Ascending aorta (tissue), 2 donors: ENCODE measurements at regions not wholly inside any gene's neighbourhood (a gene's known extent, or its start where the extent isn't known, plus 50 kb on each side); places are given as distances from the start of the nearest gene placed in this dataset.

Experiments
- DNase-seq, 2 donors: peaks; one replicate each; pipeline ENCODE4 v3.0.0-alpha.2; 2019; ENCODE audit warnings: low spot score in 2 of 2
- H3K27ac ChIP-seq, 2 donors: fragments of 200-600 bp; sonication (generic); one replicate each; pipeline ENCODE4 v1.5.1; 2016 to 2017; ENCODE audit warnings: mild to moderate bottlenecking in 1 of 2
- H3K27me3 ChIP-seq: fragments of 200-600 bp; sonication (generic); one replicate; pipeline ENCODE4 v1.5.1; 2017
- H3K36me3 ChIP-seq, 2 donors: fragments of 200-600 bp; sonication (generic); one replicate each; pipeline ENCODE4 v1.5.1; 2016
- H3K4me1 ChIP-seq, 2 donors: fragments of 200-600 bp; sonication (generic); one replicate each; pipeline ENCODE4 v1.5.1; 2016 to 2017; ENCODE audit warnings: mild to moderate bottlenecking in 1 of 2
- H3K4me3 ChIP-seq, 2 donors: fragments of 200-600 bp; sonication (generic); one replicate each; pipeline ENCODE4 v1.5.1; 2016 to 2017; ENCODE audit warnings: mild to moderate bottlenecking in 1 of 2
- H3K9me3 ChIP-seq, 2 donors: fragments of 200-600 bp; sonication (generic); one replicate each; pipeline ENCODE4 v1.5.1; 2016
- intact Hi-C: fragments of 100-400 bp; cut with DNase I; formaldehyde crosslinking; loops from one replicate; pipeline ENCODE4 v1.15.1; 2023
- TF ChIP-seq, protein P1 (sequence below), 3 experiments: fragments of 200-600 bp in 2 of 3; fragments of 450-650 bp in 1 of 3; sonication (generic) in 2 of 3; IDR thresholded peaks; one replicate each; pipeline ENCODE4 v1.5.1; 2016 to 2019; ENCODE audit warnings: antibody characterized with exemption in 3 of 3, mild to moderate bottlenecking in 1 of 3, moderate library complexity in 1 of 3

DNA sequence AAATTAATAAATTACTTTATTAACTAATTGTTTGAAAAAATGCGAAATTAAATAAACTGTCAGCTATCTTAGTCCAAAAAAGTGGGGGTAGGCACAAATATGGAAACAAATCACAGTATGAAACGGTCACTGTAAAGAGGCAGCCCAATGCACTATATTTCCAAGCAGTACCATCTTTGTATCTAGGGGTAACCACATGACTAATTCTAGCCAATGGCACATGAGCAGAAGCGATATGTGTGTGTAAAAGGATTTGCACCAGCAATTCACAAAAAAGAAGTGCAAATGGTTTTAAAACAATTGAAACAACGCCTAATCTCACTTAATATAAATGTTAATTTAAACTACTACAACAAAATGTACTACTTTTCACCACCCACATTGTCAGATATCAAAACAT is 129.5 kb upstream of the PRNP start:
- Histone ChIP-seq H3K4me1 (no peaks in the 10 kb centered on the region), H3K36me3 (no peaks in the 10 kb centered on the region), H3K27ac (no peak overlapping the region), H3K4me3 (no peak overlapping the region), H3K9me3 (peaks cover 0 to 8% of the 10 kb centered on the region in 2 donors), H3K27me3 (no peaks in the 10 kb centered on the region)
- intact Hi-C loops, result no loop called here
- TF ChIP-seq, protein P1, sequence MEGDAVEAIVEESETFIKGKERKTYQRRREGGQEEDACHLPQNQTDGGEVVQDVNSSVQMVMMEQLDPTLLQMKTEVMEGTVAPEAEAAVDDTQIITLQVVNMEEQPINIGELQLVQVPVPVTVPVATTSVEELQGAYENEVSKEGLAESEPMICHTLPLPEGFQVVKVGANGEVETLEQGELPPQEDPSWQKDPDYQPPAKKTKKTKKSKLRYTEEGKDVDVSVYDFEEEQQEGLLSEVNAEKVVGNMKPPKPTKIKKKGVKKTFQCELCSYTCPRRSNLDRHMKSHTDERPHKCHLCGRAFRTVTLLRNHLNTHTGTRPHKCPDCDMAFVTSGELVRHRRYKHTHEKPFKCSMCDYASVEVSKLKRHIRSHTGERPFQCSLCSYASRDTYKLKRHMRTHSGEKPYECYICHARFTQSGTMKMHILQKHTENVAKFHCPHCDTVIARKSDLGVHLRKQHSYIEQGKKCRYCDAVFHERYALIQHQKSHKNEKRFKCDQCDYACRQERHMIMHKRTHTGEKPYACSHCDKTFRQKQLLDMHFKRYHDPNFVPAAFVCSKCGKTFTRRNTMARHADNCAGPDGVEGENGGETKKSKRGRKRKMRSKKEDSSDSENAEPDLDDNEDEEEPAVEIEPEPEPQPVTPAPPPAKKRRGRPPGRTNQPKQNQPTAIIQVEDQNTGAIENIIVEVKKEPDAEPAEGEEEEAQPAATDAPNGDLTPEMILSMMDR (IDR thresholded peaks at IDR 0.05), result no peak
- no peak for DNase-seq

DNA sequence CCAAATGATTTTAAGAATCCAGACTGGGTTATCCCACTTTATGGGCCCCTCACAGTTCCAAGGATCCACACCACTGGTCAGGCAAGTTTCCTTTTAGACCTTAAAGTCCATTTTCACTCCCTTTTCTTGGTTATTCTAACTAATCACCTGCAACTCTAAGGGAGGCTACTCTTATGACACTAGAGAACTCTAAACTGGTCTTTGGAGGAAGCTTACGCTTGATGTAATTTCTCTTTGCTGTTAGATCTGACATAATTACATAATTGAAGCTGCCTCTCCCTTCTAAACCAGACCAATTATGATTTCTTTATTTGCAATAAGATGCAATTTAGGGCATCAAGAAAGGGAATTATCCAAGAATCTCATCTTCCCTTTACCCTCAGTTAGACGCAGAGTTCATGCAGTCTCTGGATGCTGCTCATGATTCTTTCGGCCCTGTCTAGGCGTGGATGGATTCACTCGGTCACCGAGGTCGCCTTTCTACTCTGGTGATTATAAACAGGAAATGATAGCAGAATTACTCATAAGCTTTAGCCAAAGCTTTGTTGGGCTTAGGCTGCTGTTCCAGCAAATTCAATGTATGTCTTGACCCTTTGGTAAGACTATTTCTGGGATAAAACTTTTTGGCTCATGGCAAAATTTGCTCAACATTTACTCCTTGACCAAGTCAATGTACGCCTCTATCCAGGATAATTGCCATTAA is 130.9 kb upstream of the PRNP start:
- H3K4me1 ChIP-seq, result no peaks in the 10 kb centered on the region
- TF ChIP-seq, protein P1 (IDR thresholded peaks at IDR 0.05), result no peak
- H3K4me3 ChIP-seq, result no peak overlapping the region
- intact Hi-C loops, result no loop called here
- no peak overlapping the region for H3K27ac ChIP-seq
- no peaks in the 10 kb centered on the region for H3K36me3 ChIP-seq
- no peak for DNase-seq
- no peaks in the 10 kb centered on the region for H3K27me3 ChIP-seq
- peaks cover 0 to 8% of the 10 kb centered on the region in 2 donors for H3K9me3 ChIP-seq

DNA sequence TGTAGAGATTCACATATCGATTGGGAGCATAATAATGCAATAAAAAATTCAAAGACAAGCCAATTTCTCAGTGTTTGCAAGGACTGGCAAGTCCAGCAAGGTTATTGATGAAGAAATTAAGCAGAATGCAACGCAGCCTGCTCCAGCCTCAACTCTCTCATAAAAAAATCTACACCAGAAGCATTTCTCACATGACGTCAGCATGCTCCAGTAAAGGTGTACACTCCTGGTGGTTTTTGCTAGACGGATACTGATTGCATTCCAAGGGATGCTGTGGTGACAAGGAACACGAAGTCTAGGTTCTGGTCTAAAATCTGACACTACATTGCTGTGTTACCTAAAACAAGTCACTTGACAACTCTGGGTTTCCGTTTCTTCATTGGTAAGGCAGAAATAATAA is 131.9 kb upstream of the PRNP start:
- intact Hi-C loops, result no loop called here
- no peak for DNase-seq
- Histone ChIP-seq H3K36me3 (no peaks in the 10 kb centered on the region), H3K4me3 (no peak overlapping the region), H3K9me3 (peaks cover 0 to 8% of the 10 kb centered on the region in 2 donors), H3K27me3 (no peaks in the 10 kb centered on the region), H3K27ac (no peak overlapping the region), H3K4me1 (no peaks in the 10 kb centered on the region)
- TF ChIP-seq, protein P1 (IDR thresholded peaks at IDR 0.05), result no peak

DNA sequence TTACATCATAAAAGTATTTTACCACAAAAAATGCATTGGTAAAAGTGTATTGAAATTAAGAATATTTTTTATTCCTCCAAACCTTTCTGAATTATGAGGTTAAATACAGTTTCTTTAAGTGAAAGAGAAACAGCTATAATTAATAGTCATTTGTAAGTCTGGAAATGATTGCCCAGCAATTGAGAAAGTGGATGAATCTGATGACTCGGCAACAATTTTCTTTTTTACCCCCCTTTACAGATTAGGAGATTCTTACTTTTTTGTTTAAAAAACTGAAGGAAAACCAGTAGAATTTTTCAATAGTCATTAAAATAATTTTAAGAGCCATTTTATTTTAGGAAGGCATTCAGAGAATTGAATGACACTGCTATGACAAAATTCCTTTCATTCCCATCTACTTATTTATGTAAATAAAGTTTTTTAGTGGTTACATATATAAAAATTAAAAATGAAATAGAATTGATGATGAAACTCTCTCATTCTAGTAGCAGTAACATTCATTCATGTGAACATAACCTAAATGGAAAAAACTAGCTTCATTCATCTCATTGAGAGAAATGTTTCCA is 134.1 kb upstream of the PRNP start:
- Histone ChIP-seq H3K27me3 (no peaks in the 10 kb centered on the region), H3K36me3 (no peaks in the 10 kb centered on the region), H3K27ac (no peak overlapping the region), H3K9me3 (no peaks in the 10 kb centered on the region), H3K4me1 (no peaks in the 10 kb centered on the region), H3K4me3 (no peak overlapping the region)
- intact Hi-C loops, result no loop called here
- no peak for DNase-seq
- TF ChIP-seq, protein P1 (IDR thresholded peaks at IDR 0.05), result no peak

DNA sequence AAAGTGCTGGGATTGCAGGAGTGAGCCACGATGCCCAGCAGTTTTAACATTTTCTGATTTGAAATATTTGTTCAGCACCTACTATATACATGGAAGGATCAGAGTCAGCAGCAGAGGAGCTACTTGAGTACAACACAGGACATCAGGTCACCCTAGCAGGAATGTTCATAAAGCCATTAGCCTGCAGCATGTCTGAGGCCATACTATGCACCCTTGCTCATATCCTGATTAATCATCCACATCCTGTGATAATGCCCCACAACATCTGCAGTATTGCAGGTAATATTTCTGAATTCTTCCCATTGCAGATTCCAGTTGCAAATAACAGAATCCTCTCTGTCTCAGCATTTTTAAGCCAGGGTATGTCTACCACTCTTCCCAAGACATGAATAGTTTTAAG is 135.5 kb upstream of the PRNP start:
- Histone ChIP-seq H3K27me3 (no peaks in the 10 kb centered on the region), H3K4me3 (no peak overlapping the region), H3K27ac (no peak overlapping the region), H3K36me3 (no peaks in the 10 kb centered on the region), H3K9me3 (no peaks in the 10 kb centered on the region), H3K4me1 (no peaks in the 10 kb centered on the region)
- TF ChIP-seq, protein P1 (IDR thresholded peaks at IDR 0.05), result no peak
- intact Hi-C loops, result no loop called here
- DNase-seq, result no peak
